ENCODE measurements at regions not wholly inside any gene's neighbourhood (a gene's known extent, or its start where the extent isn't known, plus 50 kb on each side); places are given as distances from the start of the nearest gene placed in this dataset.
"Not testable (repeated sequence)": the region's sequence is repeated elsewhere in the genome, so short reads cannot be mapped to it uniquely, and the experiment has no call there.

DNA sequence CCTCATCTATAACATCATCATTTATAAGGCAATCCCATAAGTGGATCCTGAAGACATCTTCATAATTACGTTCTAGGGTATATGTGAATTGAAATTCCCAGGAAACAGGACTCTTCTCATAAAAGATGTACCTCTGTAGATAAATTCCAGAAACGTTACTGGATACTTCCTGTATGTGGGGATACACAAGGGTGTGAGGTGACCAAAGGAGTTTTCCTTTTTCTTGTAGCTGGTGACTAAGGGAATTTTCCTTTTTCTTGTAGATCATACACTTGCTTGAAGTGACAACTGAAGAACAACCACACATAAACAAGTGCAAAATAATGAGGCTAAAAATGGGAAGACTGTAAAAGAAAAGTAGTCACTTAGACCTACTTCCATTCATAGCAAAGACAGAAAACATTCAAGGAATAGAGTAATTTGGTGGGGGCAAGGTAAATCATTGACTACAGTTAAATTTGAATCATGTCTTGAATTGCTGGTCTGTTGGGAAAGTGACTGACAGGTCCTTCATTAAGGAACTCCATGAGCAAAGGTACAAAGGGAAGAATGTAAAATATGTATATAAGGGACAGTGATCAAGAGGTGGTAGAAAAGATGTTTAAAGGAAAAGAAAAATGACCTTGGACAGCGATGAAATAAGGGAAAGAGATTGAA lies 53.2 kb upstream of the UBE2E3 start:
- no peak for DNase-seq

DNA sequence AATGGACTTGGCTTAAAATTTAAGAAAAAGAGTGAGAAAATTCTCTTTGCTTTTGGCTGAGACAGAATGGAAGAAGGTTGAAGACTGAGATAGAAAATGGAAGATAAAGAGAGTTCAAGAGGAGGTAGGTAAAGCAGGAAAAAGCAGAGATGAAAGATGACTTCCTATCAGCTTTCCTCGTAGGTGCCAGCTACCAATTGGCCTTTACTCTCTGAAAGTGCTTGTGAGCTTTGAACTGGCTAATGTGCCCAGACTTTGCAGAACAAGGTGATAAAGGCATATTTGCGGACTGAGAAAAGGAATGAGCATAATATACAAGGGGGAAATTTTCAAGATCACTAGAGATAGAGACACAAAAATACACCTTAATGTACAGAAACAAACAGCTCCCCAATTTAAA lies 54.7 kb upstream of the UBE2E3 start:
- DNase-seq: no peak

DNA sequence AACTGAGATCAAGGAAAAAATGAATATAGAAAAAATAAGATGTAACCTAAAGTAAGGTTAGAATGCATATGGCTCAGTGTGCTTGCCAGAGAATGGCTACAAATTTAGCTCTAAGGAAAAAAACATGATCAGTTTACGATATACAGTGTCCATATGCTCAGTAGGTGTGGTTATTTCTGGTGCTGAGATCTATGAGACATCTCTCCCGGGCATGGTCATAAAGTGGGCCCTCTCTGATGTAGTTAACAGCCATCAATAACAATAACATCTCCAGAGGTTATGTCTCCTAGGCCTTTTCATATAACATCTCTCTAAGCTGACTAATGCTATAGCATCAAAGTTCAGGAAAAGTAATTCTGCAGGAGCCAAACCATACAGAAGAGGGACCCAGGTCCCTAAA lies 56.3 kb upstream of the UBE2E3 start:
- DNase-seq: no peak

DNA sequence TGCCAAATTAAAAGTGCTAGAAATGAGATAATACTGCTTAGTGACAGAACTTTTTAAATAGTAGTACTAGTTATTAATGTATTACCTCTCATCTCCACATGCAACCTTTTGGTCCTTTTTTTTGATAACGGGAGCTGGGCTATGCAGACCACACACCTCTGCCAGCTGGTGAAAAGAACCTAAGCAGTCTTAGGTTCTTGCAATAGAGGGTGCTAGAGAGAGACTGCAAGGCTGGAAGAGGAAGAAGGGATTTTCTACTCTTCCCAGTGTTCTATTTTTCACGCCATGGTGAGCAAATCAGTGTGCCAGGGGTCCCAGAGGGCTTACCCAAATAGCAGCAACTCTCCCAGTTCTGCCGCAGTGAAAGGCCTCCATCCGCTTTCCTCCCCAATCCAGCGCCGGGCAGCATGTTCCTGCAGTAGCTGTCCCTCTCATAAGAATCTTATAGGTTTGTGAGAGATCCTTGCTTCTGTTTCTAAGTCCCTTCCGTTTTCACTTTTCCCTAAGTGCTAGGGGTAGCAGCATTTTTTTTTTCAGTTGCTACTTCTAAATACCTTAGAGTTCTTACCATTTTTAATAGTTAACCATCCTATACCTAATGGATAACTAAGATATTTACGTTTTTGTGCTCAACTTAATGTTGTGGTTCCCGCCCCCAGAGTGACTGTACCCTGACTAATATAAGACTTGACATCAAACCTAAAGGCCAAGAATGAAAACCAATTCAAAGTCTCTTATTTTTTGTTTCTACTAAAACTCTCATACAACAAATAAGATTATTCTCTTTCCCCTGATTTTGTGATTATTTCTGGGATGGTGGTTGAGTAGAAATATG lies 69.4 kb upstream of the UBE2E3 start:
- DNase-seq: no peak

DNA sequence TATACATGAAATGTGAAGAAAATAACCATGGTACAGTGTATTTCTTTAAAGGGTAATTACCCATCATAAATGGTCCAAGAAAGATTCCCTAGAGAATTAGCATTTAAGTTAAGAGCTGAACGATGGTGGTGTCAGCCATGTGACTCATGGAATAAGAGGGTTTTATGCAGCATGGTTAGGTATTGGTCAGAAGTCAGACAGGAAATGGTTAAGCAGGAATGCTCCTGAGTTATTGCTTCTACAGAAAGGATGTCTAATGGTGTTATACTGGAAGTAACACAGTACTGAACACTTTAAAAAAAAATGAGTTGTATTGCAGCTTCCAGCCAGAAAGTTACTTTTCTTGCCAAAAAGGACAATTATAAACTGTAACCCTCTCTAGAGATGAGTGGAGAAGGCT lies 72.7 kb upstream of the UBE2E3 start:
- no peak for DNase-seq

DNA sequence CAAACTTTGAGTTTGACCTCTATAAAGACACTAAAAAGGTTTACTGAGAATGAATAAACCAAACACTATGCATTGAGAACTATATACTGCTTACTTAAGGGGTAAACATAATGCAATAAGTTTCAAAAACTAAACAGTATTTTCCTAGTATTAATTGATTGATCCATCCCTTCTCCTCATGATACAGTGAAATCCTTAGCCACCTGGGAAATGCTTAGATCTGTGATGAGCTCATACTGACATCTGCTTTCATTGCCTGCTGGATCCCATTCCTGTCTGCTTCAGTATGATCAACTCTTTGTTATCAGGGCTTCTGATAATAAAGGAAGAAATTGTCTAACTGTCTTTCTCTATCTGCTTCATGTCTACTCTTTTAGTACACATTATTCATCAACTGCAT lies 74.9 kb upstream of the UBE2E3 start:
- DNase-seq: no peak

DNA sequence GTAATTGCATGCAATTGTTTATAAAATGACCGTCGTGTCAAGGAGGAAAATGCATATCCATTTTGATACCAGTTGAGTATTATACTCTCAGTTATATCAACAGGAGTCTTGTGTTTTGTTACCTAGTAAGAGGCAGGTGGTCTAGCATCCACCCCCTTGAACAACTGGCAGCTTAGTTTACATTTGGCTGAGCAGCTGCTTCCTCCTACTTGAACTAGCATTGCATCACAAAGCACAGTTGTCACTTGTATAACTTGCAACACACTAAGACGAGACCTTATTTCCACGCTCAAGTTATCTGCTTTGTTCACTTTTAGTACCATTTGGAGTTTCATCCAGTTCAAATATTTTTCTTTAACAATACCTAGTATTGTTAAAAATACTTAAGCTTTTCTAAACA lies 75.4 kb upstream of the UBE2E3 start:
- DNase-seq: no peak

DNA sequence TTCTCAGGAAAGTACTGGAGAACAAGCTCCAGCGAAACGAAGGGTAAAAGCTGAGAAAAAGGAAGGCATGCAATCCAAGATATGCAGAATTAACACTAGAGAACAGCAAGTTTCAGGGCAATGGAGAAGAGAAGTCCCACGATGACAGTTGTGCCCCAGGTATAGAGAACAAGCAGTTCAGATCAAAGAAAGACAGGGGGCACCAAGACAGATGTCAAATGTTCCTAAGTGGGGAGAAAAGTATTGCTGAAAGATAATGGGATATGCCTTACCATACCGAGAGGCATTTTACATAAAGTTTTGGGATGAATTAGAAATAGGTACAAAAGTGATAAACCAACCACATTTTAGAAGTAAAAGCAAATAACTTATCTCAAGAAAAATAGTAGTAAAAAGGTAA lies 79.1 kb upstream of the UBE2E3 start:
- DNase-seq: no peak

DNA sequence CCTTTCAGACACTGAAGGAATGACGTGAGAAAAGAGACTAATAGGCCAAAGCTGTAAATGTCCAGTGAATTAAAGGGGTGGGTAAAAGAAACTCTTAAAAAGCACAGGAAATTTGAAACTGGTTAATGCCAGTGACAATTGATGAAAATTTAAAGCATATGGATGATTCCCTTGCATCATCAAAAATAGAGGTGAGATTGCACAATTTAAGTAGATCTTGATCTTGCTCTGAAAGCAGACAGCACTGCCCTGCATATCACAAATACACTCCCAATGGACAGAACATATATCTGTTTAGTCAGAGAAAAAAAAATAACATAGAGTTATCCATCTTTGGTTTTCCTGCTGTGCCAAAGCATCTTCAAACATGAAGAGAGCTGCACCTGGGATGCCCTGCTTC lies 86.7 kb upstream of the UBE2E3 start:
- DNase-seq: no peak

DNA sequence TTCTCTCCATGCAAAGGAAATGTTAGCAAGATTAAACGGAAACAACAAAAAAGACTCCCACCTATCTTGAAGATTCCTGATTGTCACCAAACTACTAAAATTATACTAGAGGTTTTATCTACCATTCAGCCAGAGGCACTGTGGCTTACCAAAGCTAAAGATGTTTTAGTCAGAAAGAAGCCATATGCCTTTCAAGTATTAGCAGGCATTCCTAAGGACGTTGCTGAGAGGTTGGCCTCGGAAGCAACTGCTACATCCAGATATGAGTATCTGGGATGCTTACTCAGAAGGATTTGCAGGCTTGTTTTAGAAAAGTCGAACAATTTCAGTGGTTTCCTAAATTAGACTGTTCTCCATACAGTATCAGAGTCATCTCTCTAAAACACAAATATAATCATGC lies 88.3 kb upstream of the UBE2E3 start:
- DNase-seq: no peak

DNA sequence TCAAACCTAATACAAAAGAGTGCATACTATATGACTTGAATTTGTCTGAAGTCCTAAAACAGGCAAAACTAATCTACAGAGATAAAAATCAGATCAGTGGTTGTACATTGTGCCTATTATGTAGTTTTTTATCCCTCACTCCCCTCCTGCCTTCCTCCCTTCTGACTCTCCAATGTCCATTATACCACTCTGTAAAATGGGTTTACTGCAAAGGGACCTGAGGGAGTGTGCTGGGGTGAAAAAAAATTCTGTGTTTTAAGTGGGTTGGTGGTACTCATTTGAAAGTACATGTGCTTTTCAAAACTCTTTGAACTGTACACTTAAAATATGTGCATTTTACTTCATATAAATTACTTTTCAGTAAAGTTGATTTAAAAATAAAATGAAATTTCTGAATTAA lies 89.0 kb upstream of the UBE2E3 start:
- DNase-seq: no peak

DNA sequence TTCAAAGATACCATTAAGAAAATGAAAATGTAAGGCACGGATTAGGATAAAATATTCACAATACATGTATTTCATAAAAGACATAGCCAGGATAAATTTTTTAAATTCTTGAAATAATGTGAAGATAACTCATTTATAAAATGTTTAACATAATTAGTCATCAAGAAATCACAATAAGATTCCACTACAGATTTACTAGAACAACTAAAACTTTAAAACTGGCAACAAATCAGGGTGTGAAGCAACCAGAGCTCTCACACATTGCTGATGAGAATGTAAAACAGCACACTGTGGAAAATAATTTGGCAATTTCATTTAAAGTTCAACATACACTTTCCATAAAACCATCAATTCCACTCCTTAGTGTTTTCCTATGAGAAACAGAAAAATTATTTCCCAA lies 89.6 kb upstream of the UBE2E3 start:
- no peak for DNase-seq

DNA sequence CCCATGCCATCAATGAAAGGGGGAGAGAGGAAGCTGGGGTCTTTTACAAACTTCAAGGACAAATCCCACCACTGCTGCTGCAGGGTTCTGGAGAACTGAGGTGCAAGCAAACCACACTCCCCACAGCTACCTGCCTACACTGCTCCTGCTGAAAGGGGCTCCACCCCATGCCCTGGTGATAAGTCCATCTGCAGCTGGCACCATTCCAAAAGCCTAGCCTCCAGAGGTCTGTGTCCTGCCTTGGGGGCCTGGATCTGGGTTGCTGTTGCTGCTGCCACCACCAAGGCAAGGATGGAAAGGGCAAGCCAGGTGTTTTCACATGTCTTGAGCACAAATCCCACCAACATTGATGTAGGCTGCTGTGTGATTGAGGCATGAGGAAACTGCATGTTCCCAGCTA lies 97.4 kb upstream of the UBE2E3 start:
- DNase-seq: no peak

DNA sequence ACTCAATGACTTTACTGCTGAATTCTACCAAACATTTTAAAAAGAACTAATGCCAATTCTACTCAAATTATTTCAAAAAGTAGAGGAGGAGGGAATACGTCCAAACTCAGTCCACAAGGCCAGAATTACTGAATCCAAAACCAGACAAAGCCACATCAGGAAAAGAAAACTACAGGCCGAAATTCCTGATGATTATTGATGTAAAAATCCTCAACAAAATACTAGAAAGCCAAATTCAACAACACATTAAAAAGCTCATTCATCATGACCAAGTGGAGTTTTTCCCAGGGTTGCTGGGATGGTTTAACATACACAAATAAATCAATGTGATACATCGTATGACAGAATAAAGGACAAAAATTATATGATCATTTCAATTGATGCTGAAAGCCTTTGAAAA lies 103.9 kb upstream of the UBE2E3 start:
- no peak for DNase-seq

DNA sequence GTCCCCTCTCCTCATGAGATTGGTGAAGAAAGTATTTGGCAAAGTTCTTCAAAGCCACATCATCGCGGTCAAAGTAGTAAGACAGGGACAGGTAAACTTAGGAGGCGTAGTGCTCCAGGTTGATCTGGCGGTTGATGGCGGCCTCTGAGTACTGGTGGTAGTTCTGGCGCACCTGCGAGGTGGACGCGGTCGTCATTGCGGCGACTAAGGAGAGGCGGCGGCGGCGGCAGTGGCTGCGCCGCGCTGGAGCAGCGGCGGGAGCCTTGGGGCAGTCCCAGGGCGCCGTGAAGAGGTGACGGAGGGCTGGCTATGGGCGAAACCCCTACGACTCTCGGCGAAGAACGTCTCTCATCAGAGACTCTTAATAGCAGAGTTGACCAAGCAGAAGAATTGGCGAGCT lies 107.2 kb upstream of the UBE2E3 start:
- no peak for DNase-seq

DNA sequence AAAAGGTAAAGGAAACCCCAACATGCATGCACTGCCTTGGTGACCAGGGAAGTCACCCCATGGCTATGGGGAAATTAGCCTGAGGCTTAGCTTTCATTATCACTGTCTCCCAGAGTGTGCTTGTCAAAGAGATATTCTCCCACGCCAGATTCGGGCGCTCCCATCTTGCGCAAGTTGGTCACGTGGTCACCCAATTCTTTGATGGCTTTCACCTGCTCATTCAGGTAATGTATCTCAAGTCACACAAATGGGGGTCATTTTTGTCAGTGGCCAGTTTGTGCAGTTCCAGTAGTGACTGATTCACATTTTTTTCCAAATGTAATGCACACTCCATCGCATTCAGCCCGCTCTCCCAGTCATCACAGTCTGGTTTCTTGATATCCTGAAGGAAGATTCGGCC lies 107.6 kb upstream of the UBE2E3 start:
- not testable (repeated sequence) for DNase-seq

DNA sequence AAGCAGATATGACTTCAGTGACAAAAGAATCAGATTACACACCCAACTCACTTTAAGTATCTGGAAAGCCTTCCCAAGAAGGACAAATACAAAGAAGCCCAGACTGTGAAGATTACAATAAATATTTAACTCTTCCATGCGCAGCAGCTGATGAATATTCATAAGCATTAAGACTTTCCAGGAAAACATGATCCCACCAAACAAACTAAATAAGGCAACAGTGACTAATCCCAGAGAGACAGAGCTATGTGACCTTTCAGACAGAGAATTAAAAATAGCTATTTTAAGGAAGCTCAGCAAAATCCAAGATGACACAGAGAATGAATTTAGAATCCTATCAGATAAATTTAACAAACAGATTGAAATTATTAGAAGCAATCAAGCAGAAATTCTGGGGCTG lies 108.2 kb upstream of the UBE2E3 start:
- no peak for DNase-seq

DNA sequence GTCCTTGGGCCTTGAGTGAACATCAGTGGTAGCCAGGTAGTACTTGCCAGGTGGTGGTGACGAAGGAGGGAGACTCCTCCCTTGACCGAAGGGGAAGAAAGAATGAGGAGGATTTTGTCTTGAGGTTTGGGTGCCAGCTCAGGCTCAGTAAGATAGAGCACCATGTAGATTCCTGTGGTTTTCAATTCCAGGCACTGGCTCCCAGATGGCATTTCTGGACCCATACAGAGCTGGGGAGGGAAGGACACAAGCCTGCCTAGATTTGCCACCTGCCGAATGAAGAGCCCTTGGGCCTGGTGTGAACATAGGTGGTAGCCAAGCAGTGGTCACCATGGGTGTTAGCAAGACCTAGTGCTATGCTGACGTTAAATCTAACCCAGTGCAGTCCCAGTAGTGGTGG lies 108.8 kb upstream of the UBE2E3 start:
- DNase-seq: no peak

DNA sequence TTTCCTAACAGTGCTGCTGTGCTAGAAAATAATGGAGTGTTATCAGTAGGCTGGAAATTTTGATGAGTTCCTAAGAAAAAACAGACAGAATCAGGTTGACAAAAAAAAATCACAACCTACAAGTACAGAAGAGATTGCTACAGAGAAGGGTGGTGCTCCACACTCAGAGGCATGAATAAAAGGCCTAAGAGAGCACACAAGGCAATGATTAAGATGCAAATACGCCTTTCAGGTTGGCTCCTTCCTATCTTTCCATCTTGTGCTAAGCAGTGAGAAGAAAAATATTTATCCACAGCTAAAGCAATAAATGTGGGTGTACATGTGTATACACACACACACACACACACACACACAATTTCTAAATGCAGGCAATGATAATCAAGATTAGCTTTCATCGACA lies 130.6 kb upstream of the UBE2E3 start:
- DNase-seq: no peak

DNA sequence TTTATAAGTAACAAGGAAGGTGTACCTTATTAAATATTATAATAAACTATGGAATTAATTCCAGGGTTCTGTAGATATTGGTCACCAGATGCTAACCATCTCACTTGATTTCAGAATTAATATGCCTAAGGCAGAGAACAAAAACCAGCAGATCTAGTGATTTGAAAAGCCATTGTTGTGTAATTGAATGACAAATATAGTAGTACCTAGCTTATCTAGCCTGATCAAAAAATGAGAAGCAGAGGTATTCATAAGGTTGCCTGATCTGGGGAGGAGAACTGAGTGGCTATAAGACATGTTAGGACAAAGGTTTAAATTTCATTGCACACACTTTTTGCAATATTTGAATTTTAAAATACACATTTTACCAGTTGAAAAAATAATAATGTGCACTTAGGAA lies 132.0 kb upstream of the UBE2E3 start:
- no peak for DNase-seq

DNA sequence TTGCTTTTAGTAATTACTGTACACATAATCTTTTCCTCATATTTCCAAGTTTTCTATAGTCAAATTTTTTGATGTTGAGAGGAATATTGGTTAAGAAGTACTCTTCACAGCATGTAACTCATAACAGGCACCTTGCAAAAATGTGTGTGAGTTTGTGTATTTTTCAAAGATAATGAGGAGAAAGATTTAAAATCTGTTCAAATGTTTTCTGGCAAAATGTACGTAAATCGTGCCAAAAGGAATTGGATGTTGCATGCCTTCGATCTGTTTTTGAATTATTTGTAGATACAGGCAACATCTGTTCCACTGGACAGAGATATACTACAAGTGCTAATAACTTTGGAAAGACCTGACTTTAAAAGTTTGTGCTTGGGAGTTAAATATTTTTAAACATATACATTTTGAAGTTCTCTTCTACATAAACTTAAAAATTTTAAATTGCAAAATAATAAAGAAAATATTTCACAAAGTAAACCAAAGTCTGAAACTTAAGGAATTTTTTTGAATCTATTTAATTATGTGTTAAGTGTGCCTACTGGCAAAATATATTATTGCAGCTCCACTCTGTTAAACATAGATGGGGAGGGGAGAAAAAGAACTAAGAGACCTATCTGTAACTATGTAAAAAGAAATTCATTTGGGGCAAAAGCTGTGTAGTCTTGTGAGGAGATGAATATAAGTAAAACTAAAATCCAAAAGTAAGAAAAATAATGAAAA lies 133.5 kb upstream of the UBE2E3 start:
- no peak for DNase-seq

DNA sequence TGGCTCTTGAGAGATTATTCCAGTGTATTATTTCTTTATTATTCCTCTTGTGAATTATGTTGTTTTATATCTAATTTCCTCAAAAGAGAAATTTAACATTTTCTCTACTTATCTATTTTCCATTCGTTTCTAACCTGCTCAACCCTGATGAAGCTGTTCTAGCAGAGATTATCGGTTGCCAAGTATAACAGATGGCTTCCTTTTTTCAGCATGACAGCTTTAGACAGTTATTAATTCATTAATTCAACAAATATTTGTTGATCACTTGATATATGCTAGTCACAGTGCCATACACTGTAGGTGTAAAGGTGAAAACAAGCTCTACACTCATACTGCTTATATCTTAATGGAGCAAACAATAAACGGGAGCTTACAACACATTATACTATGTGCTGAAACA lies 137.9 kb upstream of the UBE2E3 start:
- DNase-seq: no peak

DNA sequence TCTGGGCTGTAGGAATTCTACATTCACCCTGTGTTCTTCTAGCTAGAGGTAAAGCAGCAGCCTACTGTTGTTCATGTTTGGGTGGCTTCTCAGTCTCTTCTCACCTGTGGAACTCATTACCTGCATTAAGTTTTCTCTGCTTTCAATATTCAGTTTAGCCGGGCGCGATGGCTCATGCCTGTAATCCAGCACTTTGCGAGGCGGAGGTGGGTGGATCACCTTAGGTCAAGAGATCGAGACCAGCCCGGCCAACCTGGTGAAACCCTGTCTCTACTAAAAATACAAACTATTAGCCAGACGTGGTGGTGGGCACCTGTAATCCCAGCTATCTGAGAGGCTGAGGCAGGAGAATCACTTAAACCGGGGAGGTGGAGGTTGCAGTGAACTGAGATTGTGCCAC lies 139.8 kb upstream of the UBE2E3 start:
- no peak for DNase-seq

DNA sequence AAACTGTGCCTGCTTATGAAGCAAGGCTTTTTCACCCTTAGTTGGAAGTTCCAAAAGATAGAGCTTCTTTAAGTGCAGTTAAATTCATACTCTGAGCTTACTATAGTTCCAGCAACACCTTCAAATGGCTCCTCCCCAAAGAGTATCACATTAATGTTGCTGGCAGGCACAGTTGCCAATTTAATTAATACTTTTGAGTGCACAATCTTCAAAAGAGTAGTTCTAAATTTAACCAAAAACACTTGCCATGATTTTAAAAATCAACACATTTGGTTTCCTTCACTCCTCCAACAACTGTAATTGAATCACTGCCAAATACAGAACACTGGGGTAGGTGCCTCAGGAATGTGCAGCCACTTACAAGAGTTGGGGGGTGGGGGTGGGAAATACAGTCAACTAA lies 150.6 kb upstream of the UBE2E3 start:
- DNase-seq: no peak
